Esophagus squamous epithelium (tissue), 4 donors: ENCODE measurements at regions not wholly inside any gene's neighbourhood (a gene's known extent, or its start where the extent isn't known, plus 50 kb on each side); places are given as distances from the start of the nearest gene placed in this dataset.

Source experiments
- POLR2A ChIP-seq, 4 donors: fragments of 450-650 bp; IDR thresholded peaks; one replicate each; pipeline ENCODE4 v1.6.1; 2017; ENCODE audit warnings: antibody characterized with exemption in 4 of 4, mild to moderate bottlenecking in 4 of 4, moderate library complexity in 3 of 4
- TF ChIP-seq, protein P1 (sequence below), 6 experiments: fragments of 450-650 bp in 4 of 6; fragments of 200-600 bp in 2 of 6; sonication (generic) in 2 of 6; IDR thresholded peaks; one replicate each; pipeline ENCODE4 v1.5.1; 2016 to 2019; ENCODE audit warnings: antibody characterized with exemption in 6 of 6, mild to moderate bottlenecking in 4 of 6, moderate library complexity in 4 of 6

DNA sequence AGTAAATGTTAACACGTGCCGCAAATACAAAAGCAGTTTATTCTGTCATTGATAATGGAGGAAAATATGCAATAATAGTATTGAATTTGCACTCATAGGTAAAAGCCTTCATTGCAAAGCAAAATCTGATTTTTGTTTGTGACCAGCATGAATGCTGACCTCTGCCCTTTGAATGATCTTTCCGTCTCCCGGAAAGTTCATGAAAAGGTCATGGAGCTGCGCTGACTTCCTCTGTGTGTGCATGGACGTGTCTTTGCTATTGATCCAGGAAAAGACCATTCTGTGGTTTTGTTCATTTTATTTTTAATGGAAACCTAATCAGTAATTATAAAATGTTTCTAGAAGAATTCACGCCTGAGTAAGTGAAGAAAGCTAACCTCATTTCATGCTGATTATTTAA lies 320.0 kb downstream of the MTX2 start:
- TF ChIP-seq, protein P1, sequence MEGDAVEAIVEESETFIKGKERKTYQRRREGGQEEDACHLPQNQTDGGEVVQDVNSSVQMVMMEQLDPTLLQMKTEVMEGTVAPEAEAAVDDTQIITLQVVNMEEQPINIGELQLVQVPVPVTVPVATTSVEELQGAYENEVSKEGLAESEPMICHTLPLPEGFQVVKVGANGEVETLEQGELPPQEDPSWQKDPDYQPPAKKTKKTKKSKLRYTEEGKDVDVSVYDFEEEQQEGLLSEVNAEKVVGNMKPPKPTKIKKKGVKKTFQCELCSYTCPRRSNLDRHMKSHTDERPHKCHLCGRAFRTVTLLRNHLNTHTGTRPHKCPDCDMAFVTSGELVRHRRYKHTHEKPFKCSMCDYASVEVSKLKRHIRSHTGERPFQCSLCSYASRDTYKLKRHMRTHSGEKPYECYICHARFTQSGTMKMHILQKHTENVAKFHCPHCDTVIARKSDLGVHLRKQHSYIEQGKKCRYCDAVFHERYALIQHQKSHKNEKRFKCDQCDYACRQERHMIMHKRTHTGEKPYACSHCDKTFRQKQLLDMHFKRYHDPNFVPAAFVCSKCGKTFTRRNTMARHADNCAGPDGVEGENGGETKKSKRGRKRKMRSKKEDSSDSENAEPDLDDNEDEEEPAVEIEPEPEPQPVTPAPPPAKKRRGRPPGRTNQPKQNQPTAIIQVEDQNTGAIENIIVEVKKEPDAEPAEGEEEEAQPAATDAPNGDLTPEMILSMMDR (IDR thresholded peaks at IDR 0.05): no peak
- no peak for TF ChIP-seq POLR2A (IDR thresholded peaks at IDR 0.05)
